ENCODE measurements at regions not wholly inside any gene's neighbourhood (a gene's known extent, or its start where the extent isn't known, plus 50 kb on each side); places are given as distances from the start of the nearest gene placed in this dataset.

GRCh38 chr15:94893091-94893490 lies 661.7 kb downstream of the MCTP2 start:
- DNase-seq (ENCODE audit: low read depth in 2 of 2), result no peak

- no peak for DNase-seq (ENCODE audit: low read depth in 2 of 2)
Observed at GRCh38 chr15:94894056-94894455, 662.7 kb downstream of the MCTP2 start.

DNA sequence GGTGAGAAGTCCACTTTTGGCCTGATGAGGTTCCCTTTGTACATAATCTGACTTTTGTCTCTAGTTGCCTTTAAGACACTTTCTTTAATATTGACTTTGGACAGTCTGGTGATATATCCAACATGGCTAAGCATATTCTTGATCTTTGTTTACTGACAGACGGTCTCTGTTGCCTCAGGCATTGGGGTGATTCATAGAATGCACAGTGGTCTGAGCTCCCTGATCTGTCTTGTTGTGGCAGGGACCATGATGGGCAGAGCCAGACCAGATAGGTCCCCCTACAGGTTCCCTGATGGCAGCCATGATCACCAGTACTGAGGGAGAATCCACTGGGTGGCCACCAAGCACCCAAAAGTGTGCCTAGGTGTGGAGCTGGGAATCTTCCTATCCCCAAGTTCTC lies 678.1 kb downstream of the MCTP2 start:
- no peak for DNase-seq (ENCODE audit: low read depth in 2 of 2)

DNA sequence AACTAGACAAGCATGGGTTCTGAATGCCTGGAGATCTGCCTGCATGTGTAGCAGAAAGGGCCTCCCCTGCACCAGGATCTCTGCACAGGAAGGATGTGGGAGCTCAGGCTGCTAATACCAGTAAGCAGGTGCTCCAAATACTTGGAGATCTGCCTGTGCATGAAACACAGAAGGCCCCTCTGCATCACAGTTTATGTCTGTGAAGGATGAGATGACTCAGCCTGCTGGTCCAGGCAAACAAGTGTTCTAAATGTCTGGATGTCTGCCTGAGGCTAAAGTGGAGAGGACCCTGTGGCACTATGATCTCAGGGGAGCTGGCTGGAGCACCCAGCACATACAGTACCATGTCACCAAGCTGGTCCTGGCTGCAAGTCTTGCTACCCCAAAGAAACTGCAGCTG lies 678.8 kb downstream of the MCTP2 start:
- DNase-seq (ENCODE audit: low read depth in 2 of 2), result no peak

- no peak for DNase-seq (ENCODE audit: low read depth in 2 of 2)
Observed at GRCh38 chr15:94912760-94913159, 681.4 kb downstream of the MCTP2 start.

DNA sequence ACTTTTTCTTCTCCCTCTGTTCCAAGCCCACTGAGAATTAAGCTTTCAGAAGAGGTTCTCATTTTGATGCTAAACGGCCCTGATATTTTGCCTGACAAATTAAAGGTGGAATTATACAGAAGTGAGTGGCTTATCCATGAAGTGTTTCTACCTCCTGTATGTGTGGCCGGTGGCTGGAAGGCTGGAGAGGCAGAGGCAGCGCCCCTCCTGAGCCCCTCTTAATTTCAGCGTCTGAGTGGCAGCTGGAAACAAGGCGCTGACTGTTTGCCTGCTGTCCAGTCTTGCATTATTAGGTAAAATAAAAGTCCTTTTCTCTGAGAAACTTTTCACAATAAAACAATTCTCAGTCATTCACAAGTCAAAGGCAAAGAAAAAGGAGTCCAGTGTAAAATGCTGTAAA lies 685.7 kb downstream of the MCTP2 start:
- DNase-seq (ENCODE audit: low read depth in 2 of 2), result no peak

- no peak for DNase-seq (ENCODE audit: low read depth in 2 of 2)
Observed at GRCh38 chr15:94921936-94922335, 690.6 kb downstream of the MCTP2 start.

DNA sequence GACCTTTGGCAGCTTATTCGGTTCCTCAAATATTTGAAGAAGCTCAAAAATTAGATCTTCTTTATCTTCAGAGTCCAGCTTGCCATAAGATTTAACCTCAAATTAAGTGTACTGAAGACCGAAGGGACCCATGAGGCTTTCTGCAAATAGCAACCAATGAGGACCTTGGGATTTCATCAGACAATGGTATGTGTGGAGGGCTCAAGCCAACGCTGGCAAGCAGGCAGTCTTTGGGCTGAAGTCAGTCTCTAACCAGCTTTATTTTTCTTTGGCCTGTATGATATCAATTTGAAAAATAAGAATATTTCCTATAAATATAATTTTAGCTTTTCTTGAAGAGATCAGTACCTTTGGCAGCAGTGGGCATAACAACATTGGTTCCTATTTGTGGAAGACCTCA lies 692.7 kb downstream of the MCTP2 start:
- DNase-seq (ENCODE audit: low read depth in 2 of 2), result no peak

DNA sequence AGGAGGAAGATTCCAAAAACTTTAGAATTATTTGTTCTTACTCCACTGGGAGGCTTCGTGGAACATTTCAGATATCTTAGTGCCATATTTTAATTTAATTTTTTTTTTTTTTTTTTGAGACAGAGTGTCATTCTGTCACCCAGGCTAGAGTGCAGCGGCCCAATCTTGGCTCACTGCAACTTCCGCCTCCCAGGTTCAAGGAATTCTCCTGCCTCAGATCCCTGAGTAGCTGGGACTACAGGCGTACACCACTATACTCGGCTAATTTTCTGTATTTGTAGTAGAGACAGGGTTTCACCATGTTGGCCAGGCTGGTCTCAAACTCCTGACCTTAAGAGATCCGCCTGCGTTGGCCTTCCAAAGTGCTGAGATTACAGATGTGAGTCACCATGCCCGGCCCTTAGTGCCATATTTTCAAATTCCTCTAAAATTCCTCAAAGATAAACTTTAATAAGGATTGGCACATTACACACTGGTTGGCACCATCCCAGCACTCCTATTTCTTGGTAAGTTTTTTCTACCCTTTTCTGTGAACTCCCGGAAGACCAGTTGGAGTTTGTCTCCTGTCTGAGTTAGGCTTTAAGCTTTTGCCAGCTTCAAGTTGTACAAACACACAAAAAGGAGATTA lies 693.7 kb downstream of the MCTP2 start:
- no peak for DNase-seq (ENCODE audit: low read depth in 2 of 2)

GRCh38 chr15:94925680-94926079 lies 694.3 kb downstream of the MCTP2 start:
- no peak for DNase-seq (ENCODE audit: low read depth in 2 of 2)

- no peak for DNase-seq (ENCODE audit: low read depth in 2 of 2)
Observed at GRCh38 chr15:94927003-94927402, 695.6 kb downstream of the MCTP2 start.

- no peak for DNase-seq (ENCODE audit: low read depth in 2 of 2)
Observed at GRCh38 chr15:94929282-94929681, 697.9 kb downstream of the MCTP2 start.

DNA sequence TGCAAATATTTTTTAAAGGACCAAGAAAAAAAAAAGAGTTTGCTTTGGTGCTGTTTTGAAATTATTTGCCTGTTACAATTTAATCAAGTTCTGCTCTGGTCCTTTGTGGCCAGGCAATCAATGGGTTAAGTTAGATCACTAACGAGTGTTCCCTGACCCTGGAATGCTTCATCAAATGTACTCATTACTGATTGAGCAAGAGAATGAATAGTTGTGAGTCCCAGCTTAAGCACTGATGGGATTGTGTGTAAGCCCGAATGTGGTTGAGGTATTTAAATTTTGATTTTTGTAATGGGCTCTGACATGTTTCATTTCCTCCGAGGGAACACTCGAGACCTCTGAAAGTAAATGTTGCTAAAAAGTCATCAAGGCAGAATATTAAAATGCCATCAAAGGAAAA lies 699.1 kb downstream of the MCTP2 start:
- no peak for DNase-seq (ENCODE audit: low read depth in 2 of 2)

DNA sequence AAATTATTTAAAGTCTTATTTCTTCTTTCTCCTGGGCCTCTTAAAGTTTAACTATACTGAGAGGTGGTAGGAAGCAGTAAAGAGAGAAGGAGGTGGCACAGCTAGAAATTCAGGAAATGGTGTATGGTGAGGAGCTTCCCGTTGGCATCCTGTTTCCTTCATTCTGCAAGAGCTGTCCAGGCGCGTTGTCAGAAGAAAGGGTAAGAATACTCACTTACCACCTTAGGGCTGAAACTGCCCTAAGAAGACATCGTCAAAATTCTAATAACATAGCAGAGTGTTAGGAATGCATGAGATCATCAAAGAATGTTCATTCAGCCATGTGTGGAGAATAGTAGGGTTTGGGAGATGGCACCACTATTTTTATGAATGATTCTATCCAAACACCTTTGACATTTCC lies 699.6 kb downstream of the MCTP2 start:
- no peak for DNase-seq (ENCODE audit: low read depth in 2 of 2)

GRCh38 chr15:94934440-94934839 lies 703.1 kb downstream of the MCTP2 start:
- no peak for DNase-seq (ENCODE audit: low read depth in 2 of 2)

GRCh38 chr15:94937242-94937641 lies 705.9 kb downstream of the MCTP2 start:
- no peak for DNase-seq (ENCODE audit: low read depth in 2 of 2)

DNA sequence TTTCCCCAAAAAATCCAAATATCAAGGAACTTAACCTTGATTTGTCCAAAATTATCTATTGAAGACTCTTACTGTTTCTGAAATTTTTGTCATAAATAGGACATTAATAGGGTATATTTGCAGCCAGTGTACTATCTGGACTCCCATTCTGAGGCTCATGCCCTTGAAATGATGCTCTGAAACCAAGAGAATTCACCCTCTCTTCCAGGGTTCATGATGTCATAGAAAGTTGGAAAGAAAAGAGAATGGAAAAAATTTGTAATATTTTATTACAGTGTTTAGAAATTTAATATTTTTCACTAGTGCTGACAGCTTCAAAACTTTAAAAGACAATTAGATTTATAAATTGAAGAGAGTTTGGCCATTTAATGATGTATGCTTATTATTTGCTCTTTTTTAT lies 712.5 kb downstream of the MCTP2 start:
- DNase-seq (ENCODE audit: low read depth in 2 of 2), result no peak

DNA sequence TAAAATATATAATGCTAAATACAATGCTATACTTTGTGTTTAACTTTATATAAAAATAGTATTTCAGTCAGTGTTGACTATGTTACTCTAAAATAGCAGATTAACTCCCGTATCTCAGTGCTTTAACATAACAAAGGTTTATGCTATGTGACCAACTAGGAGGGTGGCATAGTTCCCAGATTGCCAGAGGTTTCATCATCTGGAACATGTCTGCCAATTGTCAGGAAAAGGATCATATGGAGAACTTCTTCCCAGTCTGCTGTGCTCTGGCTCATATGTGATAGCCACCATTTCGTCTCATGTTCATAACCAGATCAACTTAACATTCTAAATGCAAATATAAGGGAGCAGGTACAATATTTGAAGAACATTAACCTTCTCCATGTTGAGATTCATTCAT lies 720.2 kb downstream of the MCTP2 start:
- DNase-seq (ENCODE audit: low read depth in 2 of 2), result no peak

GRCh38 chr15:94963953-94964352 lies 732.6 kb downstream of the MCTP2 start:
- no peak for DNase-seq (ENCODE audit: low read depth in 2 of 2)

- no peak for DNase-seq (ENCODE audit: low read depth in 2 of 2)
Observed at GRCh38 chr15:94965593-94965992, 734.2 kb downstream of the MCTP2 start.

GRCh38 chr15:94968133-94968532 lies 736.8 kb downstream of the MCTP2 start:
- no peak for DNase-seq (ENCODE audit: low read depth in 2 of 2)

- no peak for DNase-seq (ENCODE audit: low read depth in 2 of 2)
Observed at GRCh38 chr15:94970096-94970495, 738.7 kb downstream of the MCTP2 start.

DNA sequence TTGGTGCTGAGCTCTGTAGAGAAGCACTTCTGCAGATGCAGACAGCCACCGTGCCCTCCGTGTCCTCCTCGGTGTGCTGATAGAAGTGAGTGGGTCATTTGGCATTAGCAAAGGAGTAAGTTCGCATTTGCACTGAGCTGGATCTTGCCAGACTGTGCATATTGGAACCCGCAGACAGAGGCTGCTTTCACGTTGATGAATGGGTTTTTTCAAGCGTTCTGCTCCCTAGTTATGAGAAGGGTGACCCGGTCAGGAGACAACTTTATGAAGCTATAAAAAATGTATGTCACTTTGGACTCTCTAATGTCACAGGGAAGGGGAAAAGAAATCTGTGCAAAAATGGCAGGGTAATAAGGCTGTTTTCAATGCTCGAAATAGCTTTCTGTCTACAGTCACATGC lies 739.4 kb downstream of the MCTP2 start:
- DNase-seq (ENCODE audit: low read depth in 2 of 2), result no peak

- DNase-seq (ENCODE audit: low read depth in 2 of 2), result no peak
Observed at GRCh38 chr15:94972314-94972713, 741.0 kb downstream of the MCTP2 start.

- DNase-seq (ENCODE audit: low read depth in 2 of 2), result no peak
Observed at GRCh38 chr15:94987085-94987484, 755.7 kb downstream of the MCTP2 start.

Measured in activated CD4-positive, alpha-beta T cell treated with anti-CD3 and anti-CD28 coated beads for 24 hours (primary cell).